Gastroesophageal sphincter (tissue), 3 donors: ENCODE measurements at regions not wholly inside any gene's neighbourhood (a gene's known extent, or its start where the extent isn't known, plus 50 kb on each side); places are given as distances from the start of the nearest gene placed in this dataset.

Experiments used
- POLR2A ChIP-seq, 2 donors: fragments of 450-650 bp; IDR thresholded peaks; one replicate each; pipeline ENCODE4 v1.6.1; 2017; ENCODE audit warnings: antibody characterized with exemption in 2 of 2, mild to moderate bottlenecking in 2 of 2, moderate library complexity in 1 of 2
- POLR2AphosphoS5 ChIP-seq: sonication (generic); formaldehyde crosslinking; IDR thresholded peaks from one replicate; pipeline ENCODE4 v1.6.1; 2017; ENCODE audit warnings: antibody characterized with exemption
- TF ChIP-seq, protein P1 (sequence below), 4 experiments: fragments of 200-600 bp in 2 of 4; fragments of 450-650 bp in 2 of 4; sonication (generic) in 1 of 4; IDR thresholded peaks; one replicate each; pipeline ENCODE4 v1.5.1; 2017 to 2019; ENCODE audit warnings: antibody characterized with exemption in 4 of 4, mild to moderate bottlenecking in 2 of 4, moderate library complexity in 2 of 4

DNA sequence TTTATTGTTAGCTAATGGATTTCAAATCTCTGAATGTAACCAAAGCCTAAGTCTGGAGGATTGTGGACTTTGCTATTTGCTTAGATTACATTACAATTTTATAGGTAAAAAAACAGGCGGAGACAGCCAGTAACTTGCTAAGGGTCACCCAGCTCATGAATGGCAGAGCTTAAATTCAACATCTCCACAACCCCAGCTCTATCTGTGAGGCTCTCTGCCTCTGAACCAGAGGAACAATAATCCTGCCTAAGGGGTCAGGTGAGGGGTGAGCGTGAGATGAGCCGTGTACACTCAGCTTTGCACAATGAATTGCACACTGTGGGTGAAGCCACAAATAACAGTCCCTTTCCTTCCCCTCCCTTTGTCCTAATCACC is 69.8 kb upstream of the SPATA12 start:
- TF ChIP-seq, protein P1, sequence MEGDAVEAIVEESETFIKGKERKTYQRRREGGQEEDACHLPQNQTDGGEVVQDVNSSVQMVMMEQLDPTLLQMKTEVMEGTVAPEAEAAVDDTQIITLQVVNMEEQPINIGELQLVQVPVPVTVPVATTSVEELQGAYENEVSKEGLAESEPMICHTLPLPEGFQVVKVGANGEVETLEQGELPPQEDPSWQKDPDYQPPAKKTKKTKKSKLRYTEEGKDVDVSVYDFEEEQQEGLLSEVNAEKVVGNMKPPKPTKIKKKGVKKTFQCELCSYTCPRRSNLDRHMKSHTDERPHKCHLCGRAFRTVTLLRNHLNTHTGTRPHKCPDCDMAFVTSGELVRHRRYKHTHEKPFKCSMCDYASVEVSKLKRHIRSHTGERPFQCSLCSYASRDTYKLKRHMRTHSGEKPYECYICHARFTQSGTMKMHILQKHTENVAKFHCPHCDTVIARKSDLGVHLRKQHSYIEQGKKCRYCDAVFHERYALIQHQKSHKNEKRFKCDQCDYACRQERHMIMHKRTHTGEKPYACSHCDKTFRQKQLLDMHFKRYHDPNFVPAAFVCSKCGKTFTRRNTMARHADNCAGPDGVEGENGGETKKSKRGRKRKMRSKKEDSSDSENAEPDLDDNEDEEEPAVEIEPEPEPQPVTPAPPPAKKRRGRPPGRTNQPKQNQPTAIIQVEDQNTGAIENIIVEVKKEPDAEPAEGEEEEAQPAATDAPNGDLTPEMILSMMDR (IDR thresholded peaks at IDR 0.05): no peak
- TF ChIP-seq POLR2A (IDR thresholded peaks at IDR 0.05): no peak
- TF ChIP-seq POLR2AphosphoS5: no peak
